A673 (cell line): ENCODE measurements at regions not wholly inside any gene's neighbourhood (a gene's known extent, or its start where the extent isn't known, plus 50 kb on each side); places are given as distances from the start of the nearest gene placed in this dataset.

Experiments used
- CTCF ChIP-seq: fragments of 300-800, 200-600 bp; sonication (generic); conservative IDR thresholded peaks from 2 replicates; pipeline ENCODE4 v1.5.1; 2017; ENCODE audit warnings: low read depth, mild to moderate bottlenecking, antibody characterized with exemption, low read length, moderate library complexity, mixed read lengths
- EZH2 ChIP-seq: fragments of 200-600 bp; sonication (generic); IDR thresholded peaks from 2 replicates; pipeline ENCODE4 v1.6.1; 2017; ENCODE audit warnings: borderline replicate concordance, low read depth, mild to moderate bottlenecking, mixed read lengths, antibody characterized with exemption, low read length; ENCODE audit not compliant: poor library complexity, severe bottlenecking

DNA sequence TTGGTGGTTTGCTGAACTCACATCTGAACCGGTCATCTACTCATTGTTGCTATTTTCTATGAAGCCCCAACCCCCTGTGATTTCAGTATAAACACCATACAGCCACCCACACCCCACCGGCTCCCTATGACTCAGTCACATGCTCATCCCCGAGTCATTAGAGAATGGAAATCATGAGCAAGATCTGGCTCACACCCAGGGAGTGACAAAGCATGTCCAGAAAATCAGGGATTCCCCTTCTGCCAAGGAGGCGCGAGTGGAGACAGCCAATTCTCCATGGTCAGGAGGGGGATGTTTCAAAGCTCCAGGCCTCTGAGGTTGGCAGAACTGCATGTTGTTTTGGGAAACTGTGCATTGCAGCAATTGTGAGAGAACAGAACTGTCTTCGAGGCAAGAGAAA lies 657.5 kb upstream of the TBX3 start:
- TF ChIP-seq CTCF (no peak), EZH2 (no peak)
